Panc1 (cell line): ENCODE measurements at regions not wholly inside any gene's neighbourhood (a gene's known extent, or its start where the extent isn't known, plus 50 kb on each side); places are given as distances from the start of the nearest gene placed in this dataset.

Experiments used
- ATAC-seq: fragments of 200-7000 bp; cut with Tn5 transposase; 2 replicates; pipeline ENCODE4 v1.9.1; 2020; ENCODE audit warnings: mild to moderate bottlenecking, moderate library complexity
- BruUV-seq: library from RNA; stranded (reverse); fragments of 400-500 nt; replicated peaks from 2 replicates; lab custom pipeline; 2021; lab: Mats Ljungman, UMichigan
- CTCF ChIA-PET: fragments of 300-600 bp; sonication (Branson Sonifier 250); formaldehyde crosslinking; loops from one replicate; lab custom pipeline; 2022; ENCODE audit warnings: antibody characterized with exemption; lab: Charles Lee
- POLR2A ChIA-PET: fragments of 300-600 bp; sonication (Branson Sonifier 250); formaldehyde crosslinking; loops from one replicate; lab custom pipeline; 2022; ENCODE audit warnings: antibody characterized with exemption; lab: Charles Lee
- DNase-seq: peaks from one replicate; pipeline ENCODE4 v3.0.0-alpha.2; 2010; ENCODE audit warnings: low read depth, low spot score
- H3K27ac ChIP-seq: 2 replicates; pipeline ENCODE4 v1.5.1; 2011; ENCODE audit warnings: mild to moderate bottlenecking, low read length, inconsistent platforms
- H3K27me3 ChIP-seq: fragments of 200-500 bp; sonication (Bioruptor generic); 2 replicates; pipeline ENCODE4 v1.6.0; 2014; ENCODE audit warnings: low read length, inconsistent platforms; ENCODE audit not compliant: control insufficient read depth, insufficient read depth
- H3K36me3 ChIP-seq: fragments of 200-500 bp; sonication (Bioruptor generic); 2 replicates; pipeline ENCODE4 v1.5.1; 2014; ENCODE audit warnings: inconsistent platforms, mild to moderate bottlenecking, low read length, moderate library complexity; ENCODE audit not compliant: control insufficient read depth, insufficient read depth
- H3K4me1 ChIP-seq: 2 replicates; pipeline ENCODE4 v1.5.1; 2011; ENCODE audit warnings: inconsistent platforms, mild to moderate bottlenecking, low read length, moderate library complexity; ENCODE audit not compliant: control insufficient read depth, insufficient read depth
- H3K4me3 ChIP-seq, 2 experiments: 2 replicates each; pipeline ENCODE4 v1.5.1; 2011 to 2012; ENCODE audit warnings: low read depth in 2 of 2, low read length in 2 of 2, mild to moderate bottlenecking in 2 of 2, inconsistent platforms in 1 of 2, moderate library complexity in 1 of 2
- H3K9me3 ChIP-seq: fragments of 200-500 bp; sonication (Bioruptor generic); 2 replicates; pipeline ENCODE4 v1.5.1; 2014; ENCODE audit warnings: low read depth, mild to moderate bottlenecking, inconsistent platforms, low read length, moderate library complexity; ENCODE audit not compliant: control insufficient read depth, insufficient read depth
- CTCF ChIP-seq: fragments of 450-650 bp; IDR thresholded peaks from 2 replicates; pipeline ENCODE4 v1.5.1; 2017; ENCODE audit warnings: mild to moderate bottlenecking
- POLR2AphosphoS5 ChIP-seq: IDR thresholded peaks from 2 replicates; pipeline ENCODE4 v1.6.1; 2012; ENCODE audit warnings: mild to moderate bottlenecking, low read depth, low read length, moderate library complexity
- REST ChIP-seq, 2 experiments: IDR thresholded peaks; 2 replicates each; pipeline ENCODE4 v1.6.1; 2011 to 2012; ENCODE audit warnings: low read depth in 2 of 2, control low read depth in 1 of 2, low read length in 1 of 2, mild to moderate bottlenecking in 1 of 2, moderate library complexity in 1 of 2; ENCODE audit not compliant: insufficient read depth in 1 of 2
- SIN3A ChIP-seq: IDR thresholded peaks from 2 replicates; pipeline ENCODE4 v1.6.1; 2012; ENCODE audit warnings: low read depth, mild to moderate bottlenecking, low read length, moderate library complexity, borderline replicate concordance; ENCODE audit not compliant: insufficient read depth
- TCF7L2 ChIP-seq: IDR thresholded peaks from 2 replicates; pipeline ENCODE4 v1.6.1; 2011; ENCODE audit warnings: mild to moderate bottlenecking, low read depth, low read length, inconsistent platforms
- in situ Hi-C: cut with HindIII; loops from 2 replicates; pipeline ENCODE4 v1.10.0; 2016; ENCODE audit warnings: low sequenced_read_pairs, low pct_unique_long_range_greater_than_20kb
- intact Hi-C: fragments of 100-400 bp; cut with micrococcal nuclease; formaldehyde crosslinking; loops from one replicate; pipeline ENCODE4 v1.10.0; 2022; ENCODE audit not compliant: unreplicated experiment

- Histone ChIP-seq H3K27ac (no peak overlapping the region), H3K36me3 (no peaks in the 10 kb centered on the region), H3K4me1 (no peaks in the 10 kb centered on the region), H3K27me3 (no peaks in the 10 kb centered on the region), H3K4me3 (no peak overlapping the region), H3K9me3 (no peaks in the 10 kb centered on the region)
- CTCF ChIA-PET, result no interaction called here
- ATAC-seq, result no peak
- POLR2A ChIA-PET, result no interaction called here
- no peak for DNase-seq
- BruUV-seq, result no TSS peak
- intact Hi-C loops, result no loop called here
- no peak for TF ChIP-seq REST (IDR thresholded peaks at IDR 0.05; ENCODE audit: insufficient read depth in 1 of 2, low read depth in 2 of 2, low read length in 1 of 2)
- in situ Hi-C loops, result no loop called here
These were observed 307.5 kb upstream of the HS6ST1 start for GRCh38 chr2:128625963-128626759.

- Histone ChIP-seq H3K9me3 (no peaks in the 10 kb centered on the region), H3K27me3 (no peaks in the 10 kb centered on the region), H3K4me1 (no peaks in the 10 kb centered on the region), H3K36me3 (no peaks in the 10 kb centered on the region), H3K4me3 (no peak overlapping the region), H3K27ac (no peak overlapping the region)
- no TSS peak for BruUV-seq
- POLR2A ChIA-PET, result no interaction called here
- ATAC-seq (no peak), DNase-seq (no peak)
- intact Hi-C loops (no loop called here), in situ Hi-C loops (no loop called here)
- no peak for TF ChIP-seq SIN3A
- TF ChIP-seq POLR2AphosphoS5, result no peak
- TF ChIP-seq TCF7L2, result no peak
- CTCF ChIA-PET, result no interaction called here
These were observed 308.3 kb upstream of the HS6ST1 start for GRCh38 chr2:128626760-128627511.

- in situ Hi-C loops, result no loop called here
- no TSS peak for BruUV-seq
- intact Hi-C loops, result no loop called here
- TF ChIP-seq CTCF, result no peak
- TF ChIP-seq POLR2AphosphoS5, result no peak
- ChIA-PET CTCF (no interaction called here), POLR2A (no interaction called here)
- H3K27ac ChIP-seq, result no peak overlapping the region
- H3K4me3 ChIP-seq, result no peak overlapping the region
- H3K36me3 ChIP-seq, result no peaks in the 10 kb centered on the region
- ATAC-seq (no peak), DNase-seq (no peak)
- no peaks in the 10 kb centered on the region for H3K9me3 ChIP-seq
- H3K27me3 ChIP-seq, result no peaks in the 10 kb centered on the region; the same call in 1 of the 2 replicates
- H3K4me1 ChIP-seq, result no peaks in the 10 kb centered on the region
These were observed 309.5 kb upstream of the HS6ST1 start for GRCh38 chr2:128628206-128628605.
